ENCODE measurements at regions not wholly inside any gene's neighbourhood (a gene's known extent, or its start where the extent isn't known, plus 50 kb on each side); places are given as distances from the start of the nearest gene placed in this dataset.

DNA sequence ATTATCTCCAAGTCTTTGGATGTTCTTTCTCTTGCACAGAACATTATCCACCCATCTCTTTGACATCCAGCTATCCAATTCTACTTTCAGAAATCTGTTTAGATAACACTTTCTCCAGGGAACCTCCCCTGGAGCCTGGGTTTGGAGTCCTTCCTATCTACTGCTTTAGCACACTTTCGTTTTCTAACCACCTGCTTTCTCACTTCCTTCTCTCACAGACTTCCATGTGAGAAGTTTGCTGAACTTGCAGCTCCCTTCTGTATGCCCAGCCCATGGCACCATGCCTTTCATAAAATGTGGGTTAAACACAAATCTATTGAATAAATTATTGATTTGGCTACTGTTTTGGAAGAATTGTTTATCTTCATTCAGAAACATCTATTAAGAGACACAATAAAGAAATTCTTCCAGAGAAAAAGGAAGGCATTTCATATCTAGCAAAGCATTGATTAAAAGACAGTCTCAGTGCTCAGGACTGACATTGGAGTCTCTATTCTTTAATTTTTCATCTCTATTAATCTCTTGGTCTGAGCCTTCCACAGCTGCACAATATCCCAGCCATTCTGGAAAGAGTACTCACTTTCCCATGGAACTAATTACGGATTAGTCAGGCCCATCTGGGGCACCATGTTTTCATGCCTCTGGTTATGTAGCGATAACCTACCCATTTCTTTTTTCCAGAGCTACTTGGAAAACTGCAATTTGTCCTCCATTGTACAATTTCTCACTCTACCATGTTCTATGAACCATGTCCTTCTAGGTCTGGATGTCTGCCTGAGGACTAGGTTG is 1077.3 kb downstream of the SORCS3 start:
- POLR2A ChIA-PET = no interaction called here
- TF ChIP-seq POLR2AphosphoS5 (IDR thresholded peaks at IDR 0.05; ENCODE audit: low read depth, low read length) = no peak

DNA sequence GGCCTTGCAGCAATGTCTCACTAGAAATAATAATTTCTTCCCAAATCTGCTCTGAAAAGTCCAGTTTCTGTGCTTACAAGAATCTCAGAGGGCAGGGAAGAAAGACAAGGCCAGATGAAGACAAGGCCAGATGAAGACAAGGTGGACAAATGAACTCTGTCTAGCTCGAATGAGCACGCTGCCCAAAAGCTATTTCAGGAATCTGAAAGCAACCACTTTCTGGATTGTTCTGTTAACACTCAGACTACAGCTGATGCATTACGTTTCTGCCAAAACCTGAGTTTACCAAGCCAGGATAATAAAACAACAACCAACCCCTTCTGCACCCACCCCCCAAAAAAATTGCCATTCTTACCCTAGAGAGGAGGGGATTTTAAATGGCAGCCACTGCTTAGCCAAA is 1073.6 kb downstream of the SORCS3 start:
- intact Hi-C loops (cut with micrococcal nuclease; ENCODE audit: unreplicated experiment) = no loop called here
- in situ Hi-C loops (cut with HindIII; ENCODE audit: low pct_unique_long_range_greater_than_20kb, low sequenced_read_pairs) = no loop called here
- BruUV-seq (replicated peaks) = no TSS peak
- Histone ChIP-seq H3K4me3 (ENCODE audit: low read depth in 2 of 2, low read length in 2 of 2) (no peak overlapping the region), H3K27me3 (ENCODE audit: control insufficient read depth, insufficient read depth, low read length) (no peaks in the 10 kb centered on the region), H3K27ac (ENCODE audit: low read length) (no peak overlapping the region), H3K36me3 (ENCODE audit: control insufficient read depth, insufficient read depth, low read length) (no peaks in the 10 kb centered on the region), H3K9me3 (ENCODE audit: control insufficient read depth, insufficient read depth, low read depth, low read length) (no peaks in the 10 kb centered on the region), H3K4me1 (ENCODE audit: control insufficient read depth, insufficient read depth, low read length) (no peaks in the 10 kb centered on the region)
- ChIA-PET CTCF (no interaction called here), POLR2A (no interaction called here)
- DNase-seq (ENCODE audit: low read depth, low spot score) = no peak
- TF ChIP-seq, protein P1, sequence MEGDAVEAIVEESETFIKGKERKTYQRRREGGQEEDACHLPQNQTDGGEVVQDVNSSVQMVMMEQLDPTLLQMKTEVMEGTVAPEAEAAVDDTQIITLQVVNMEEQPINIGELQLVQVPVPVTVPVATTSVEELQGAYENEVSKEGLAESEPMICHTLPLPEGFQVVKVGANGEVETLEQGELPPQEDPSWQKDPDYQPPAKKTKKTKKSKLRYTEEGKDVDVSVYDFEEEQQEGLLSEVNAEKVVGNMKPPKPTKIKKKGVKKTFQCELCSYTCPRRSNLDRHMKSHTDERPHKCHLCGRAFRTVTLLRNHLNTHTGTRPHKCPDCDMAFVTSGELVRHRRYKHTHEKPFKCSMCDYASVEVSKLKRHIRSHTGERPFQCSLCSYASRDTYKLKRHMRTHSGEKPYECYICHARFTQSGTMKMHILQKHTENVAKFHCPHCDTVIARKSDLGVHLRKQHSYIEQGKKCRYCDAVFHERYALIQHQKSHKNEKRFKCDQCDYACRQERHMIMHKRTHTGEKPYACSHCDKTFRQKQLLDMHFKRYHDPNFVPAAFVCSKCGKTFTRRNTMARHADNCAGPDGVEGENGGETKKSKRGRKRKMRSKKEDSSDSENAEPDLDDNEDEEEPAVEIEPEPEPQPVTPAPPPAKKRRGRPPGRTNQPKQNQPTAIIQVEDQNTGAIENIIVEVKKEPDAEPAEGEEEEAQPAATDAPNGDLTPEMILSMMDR (IDR thresholded peaks at IDR 0.05) = no peak
- TF ChIP-seq, protein P2, sequence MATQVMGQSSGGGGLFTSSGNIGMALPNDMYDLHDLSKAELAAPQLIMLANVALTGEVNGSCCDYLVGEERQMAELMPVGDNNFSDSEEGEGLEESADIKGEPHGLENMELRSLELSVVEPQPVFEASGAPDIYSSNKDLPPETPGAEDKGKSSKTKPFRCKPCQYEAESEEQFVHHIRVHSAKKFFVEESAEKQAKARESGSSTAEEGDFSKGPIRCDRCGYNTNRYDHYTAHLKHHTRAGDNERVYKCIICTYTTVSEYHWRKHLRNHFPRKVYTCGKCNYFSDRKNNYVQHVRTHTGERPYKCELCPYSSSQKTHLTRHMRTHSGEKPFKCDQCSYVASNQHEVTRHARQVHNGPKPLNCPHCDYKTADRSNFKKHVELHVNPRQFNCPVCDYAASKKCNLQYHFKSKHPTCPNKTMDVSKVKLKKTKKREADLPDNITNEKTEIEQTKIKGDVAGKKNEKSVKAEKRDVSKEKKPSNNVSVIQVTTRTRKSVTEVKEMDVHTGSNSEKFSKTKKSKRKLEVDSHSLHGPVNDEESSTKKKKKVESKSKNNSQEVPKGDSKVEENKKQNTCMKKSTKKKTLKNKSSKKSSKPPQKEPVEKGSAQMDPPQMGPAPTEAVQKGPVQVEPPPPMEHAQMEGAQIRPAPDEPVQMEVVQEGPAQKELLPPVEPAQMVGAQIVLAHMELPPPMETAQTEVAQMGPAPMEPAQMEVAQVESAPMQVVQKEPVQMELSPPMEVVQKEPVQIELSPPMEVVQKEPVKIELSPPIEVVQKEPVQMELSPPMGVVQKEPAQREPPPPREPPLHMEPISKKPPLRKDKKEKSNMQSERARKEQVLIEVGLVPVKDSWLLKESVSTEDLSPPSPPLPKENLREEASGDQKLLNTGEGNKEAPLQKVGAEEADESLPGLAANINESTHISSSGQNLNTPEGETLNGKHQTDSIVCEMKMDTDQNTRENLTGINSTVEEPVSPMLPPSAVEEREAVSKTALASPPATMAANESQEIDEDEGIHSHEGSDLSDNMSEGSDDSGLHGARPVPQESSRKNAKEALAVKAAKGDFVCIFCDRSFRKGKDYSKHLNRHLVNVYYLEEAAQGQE (IDR thresholded peaks at IDR 0.05; ENCODE audit: insufficient read depth in 1 of 2, low read depth in 2 of 2, low read length in 1 of 2) = no peak
- no peak for TF ChIP-seq SIN3A (IDR thresholded peaks at IDR 0.05; ENCODE audit: borderline replicate concordance, insufficient read depth, low read depth, low read length)
- TF ChIP-seq POLR2AphosphoS5 (IDR thresholded peaks at IDR 0.05; ENCODE audit: low read depth, low read length) = no peak
- no peak for TF ChIP-seq TCF7L2 (IDR thresholded peaks at IDR 0.05; ENCODE audit: low read depth, low read length)
- ATAC-seq = no peak

More for the DNA sequence above, 1077.3 kb downstream of the SORCS3 start:
- intact Hi-C loops (cut with micrococcal nuclease; ENCODE audit: unreplicated experiment) = no loop called here
- H3K4me3 ChIP-seq (ENCODE audit: low read depth in 2 of 2, low read length in 2 of 2) = no peak overlapping the region
- H3K36me3 ChIP-seq (ENCODE audit: control insufficient read depth, insufficient read depth, low read length) = no peaks in the 10 kb centered on the region
- no peaks in the 10 kb centered on the region for H3K27me3 ChIP-seq (ENCODE audit: control insufficient read depth, insufficient read depth, low read length)
- H3K9me3 ChIP-seq (ENCODE audit: control insufficient read depth, insufficient read depth, low read depth, low read length) = no peaks in the 10 kb centered on the region
- DNase-seq (ENCODE audit: low read depth, low spot score) (no peak), ATAC-seq (no peak)
- no TSS peak for BruUV-seq (replicated peaks)
- no peaks in the 10 kb centered on the region for H3K4me1 ChIP-seq (ENCODE audit: control insufficient read depth, insufficient read depth, low read length)
- CTCF ChIA-PET = no interaction called here
- in situ Hi-C loops (cut with HindIII; ENCODE audit: low pct_unique_long_range_greater_than_20kb, low sequenced_read_pairs) = no loop called here
- no peak overlapping the region for H3K27ac ChIP-seq (ENCODE audit: low read length)

DNA sequence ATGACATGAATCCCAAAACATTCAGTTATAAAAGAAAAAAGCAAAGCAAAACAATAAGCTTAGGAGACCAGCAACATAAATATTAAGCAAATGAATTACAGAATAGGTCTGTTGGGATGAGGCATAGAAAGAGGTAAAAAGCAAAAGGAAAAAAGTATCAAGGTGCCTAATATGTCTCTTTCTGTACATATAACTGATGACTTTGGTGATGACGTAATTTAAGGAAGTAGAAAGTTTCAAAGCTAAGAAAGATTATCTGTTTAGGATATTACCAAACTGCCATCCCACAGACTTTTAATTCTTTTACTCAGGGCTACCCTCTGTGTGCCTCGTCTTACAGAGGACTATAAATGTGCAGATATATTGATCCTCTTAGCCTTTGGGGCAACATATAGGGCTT is 1066.5 kb downstream of the SORCS3 start:
- no peak overlapping the region for H3K27ac ChIP-seq (ENCODE audit: low read length)
- ATAC-seq = no peak
- TF ChIP-seq, protein P2 (IDR thresholded peaks at IDR 0.05; ENCODE audit: insufficient read depth in 1 of 2, low read depth in 2 of 2, low read length in 1 of 2) = no peak
- no peak for TF ChIP-seq POLR2AphosphoS5 (IDR thresholded peaks at IDR 0.05; ENCODE audit: low read depth, low read length)
- TF ChIP-seq SIN3A (IDR thresholded peaks at IDR 0.05; ENCODE audit: borderline replicate concordance, insufficient read depth, low read depth, low read length) = no peak
- no peak for TF ChIP-seq TCF7L2 (IDR thresholded peaks at IDR 0.05; ENCODE audit: low read depth, low read length)
- TF ChIP-seq, protein P1 (IDR thresholded peaks at IDR 0.05) = no peak
- no TSS peak for BruUV-seq (replicated peaks)
- no peaks in the 10 kb centered on the region for H3K4me1 ChIP-seq (ENCODE audit: control insufficient read depth, insufficient read depth, low read length)
- intact Hi-C loops (cut with micrococcal nuclease; ENCODE audit: unreplicated experiment) (no loop called here), in situ Hi-C loops (cut with HindIII; ENCODE audit: low pct_unique_long_range_greater_than_20kb, low sequenced_read_pairs) (no loop called here)
- ChIA-PET POLR2A (no interaction called here), CTCF (no interaction called here)
- H3K27me3 ChIP-seq (ENCODE audit: control insufficient read depth, insufficient read depth, low read length) = no peaks in the 10 kb centered on the region
- H3K36me3 ChIP-seq (ENCODE audit: control insufficient read depth, insufficient read depth, low read length) = no peaks in the 10 kb centered on the region
- H3K9me3 ChIP-seq (ENCODE audit: control insufficient read depth, insufficient read depth, low read depth, low read length) = no peaks in the 10 kb centered on the region
- DNase-seq (ENCODE audit: low read depth, low spot score) = no peak
- H3K4me3 ChIP-seq (ENCODE audit: low read depth in 2 of 2, low read length in 2 of 2) = no peak overlapping the region

Measured in Panc1 (cell line).